ENCODE measurements at regions not wholly inside any gene's neighbourhood (a gene's known extent, or its start where the extent isn't known, plus 50 kb on each side); places are given as distances from the start of the nearest gene placed in this dataset.

- DNase-seq (ENCODE audit: low read depth): no peak
- no peaks in the 10 kb centered on the region for H3K36me3 ChIP-seq (ENCODE audit: control insufficient read depth, insufficient read depth, low read length)
- H3K4me3 ChIP-seq (ENCODE audit: low read depth, low read length): no peak overlapping the region
- no peak for TF ChIP-seq CTCF (IDR thresholded peaks at IDR 0.05; ENCODE audit: insufficient read depth, low read length, poor library complexity, severe bottlenecking)
- peaks cover 4% of the 10 kb centered on the region for H3K27me3 ChIP-seq (ENCODE audit: control insufficient read depth, insufficient read depth, low read length)
Observed at GRCh38 chr1:18535391-18536210, 54.9 kb downstream of the KLHDC7A start.

- peaks cover 4% of the 10 kb centered on the region for H3K27me3 ChIP-seq (ENCODE audit: control insufficient read depth, insufficient read depth, low read length)
Observed at GRCh38 chr1:18536356-18536755, 55.6 kb downstream of the KLHDC7A start.

GRCh38 chr1:18536915-18537314, 56.2 kb downstream of the KLHDC7A start:
- no peak overlapping the region for H3K4me3 ChIP-seq (ENCODE audit: low read depth, low read length)
- H3K36me3 ChIP-seq (ENCODE audit: control insufficient read depth, insufficient read depth, low read length): no peaks in the 10 kb centered on the region
- no peak for TF ChIP-seq CTCF (IDR thresholded peaks at IDR 0.05; ENCODE audit: insufficient read depth, low read length, poor library complexity, severe bottlenecking)
- DNase-seq (ENCODE audit: low read depth): no peak
- H3K27me3 ChIP-seq (ENCODE audit: control insufficient read depth, insufficient read depth, low read length): peaks cover 5% of the 10 kb centered on the region

More at GRCh38 chr1:18536356-18536755, 55.6 kb downstream of the KLHDC7A start:
- TF ChIP-seq CTCF (IDR thresholded peaks at IDR 0.05; ENCODE audit: insufficient read depth, low read length, poor library complexity, severe bottlenecking): no peak
- no peak for DNase-seq (ENCODE audit: low read depth)
- no peaks in the 10 kb centered on the region for H3K36me3 ChIP-seq (ENCODE audit: control insufficient read depth, insufficient read depth, low read length)
- H3K4me3 ChIP-seq (ENCODE audit: low read depth, low read length): no peak overlapping the region

- peaks cover 10% of the 10 kb centered on the region for H3K27me3 ChIP-seq (ENCODE audit: control insufficient read depth, insufficient read depth, low read length)
- TF ChIP-seq CTCF (IDR thresholded peaks at IDR 0.05; ENCODE audit: insufficient read depth, low read length, poor library complexity, severe bottlenecking): no peak
- no peak for DNase-seq (ENCODE audit: low read depth)
- H3K36me3 ChIP-seq (ENCODE audit: control insufficient read depth, insufficient read depth, low read length): no peaks in the 10 kb centered on the region
- H3K4me3 ChIP-seq (ENCODE audit: low read depth, low read length): no peak overlapping the region
Observed at GRCh38 chr1:18537386-18538306, 56.9 kb downstream of the KLHDC7A start.

GRCh38 chr1:18539171-18539570, 58.4 kb downstream of the KLHDC7A start:
- no peak for DNase-seq (ENCODE audit: low read depth)
- Histone ChIP-seq H3K4me3 (ENCODE audit: low read depth, low read length) (no peak overlapping the region), H3K36me3 (ENCODE audit: control insufficient read depth, insufficient read depth, low read length) (no peaks in the 10 kb centered on the region), H3K27me3 (ENCODE audit: control insufficient read depth, insufficient read depth, low read length) (peaks cover 13% of the 10 kb centered on the region)
- TF ChIP-seq CTCF (IDR thresholded peaks at IDR 0.05; ENCODE audit: insufficient read depth, low read length, poor library complexity, severe bottlenecking): no peak
